ENCODE measurements at regions not wholly inside any gene's neighbourhood (a gene's known extent, or its start where the extent isn't known, plus 50 kb on each side); places are given as distances from the start of the nearest gene placed in this dataset.

DNA sequence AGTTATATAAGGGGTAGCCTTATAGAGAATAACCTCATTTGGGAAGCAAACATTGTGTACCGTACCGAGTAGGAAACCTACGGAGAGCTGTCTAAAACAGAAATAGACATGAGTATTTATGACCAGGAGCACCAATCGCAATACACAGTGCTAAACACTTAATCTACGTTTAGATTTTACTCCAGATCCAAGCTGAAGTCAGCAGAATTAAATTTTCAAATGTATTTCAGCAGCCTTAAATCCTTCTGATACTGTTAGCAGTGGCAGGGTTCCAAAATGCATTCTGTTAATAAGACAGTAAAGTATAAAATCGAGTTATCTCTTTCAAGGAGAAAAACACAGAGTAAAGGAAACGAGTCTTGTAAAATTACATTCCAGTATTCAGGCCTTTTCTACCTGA is 118.1 kb upstream of the ZNF521 start:
- DNase-seq: no peak

DNA sequence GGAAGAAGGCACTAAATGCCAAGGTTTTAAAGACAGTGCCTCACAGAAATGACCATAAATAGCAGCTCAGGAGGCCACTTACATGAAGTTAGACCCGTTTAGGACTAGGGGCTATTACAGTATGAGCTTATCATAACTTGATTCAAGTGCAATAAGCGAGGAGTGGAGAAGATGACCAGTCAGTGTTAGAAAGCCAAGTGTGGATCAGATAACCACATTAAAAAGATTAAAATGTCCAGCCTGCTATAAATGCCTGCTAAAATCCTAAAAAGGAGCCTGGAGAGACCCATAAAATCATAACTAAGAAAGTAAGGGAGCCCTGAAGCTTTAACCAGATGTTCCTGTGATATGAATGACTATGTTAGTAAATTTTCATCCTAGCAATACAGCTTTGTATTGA is 117.5 kb upstream of the ZNF521 start:
- DNase-seq: no peak

DNA sequence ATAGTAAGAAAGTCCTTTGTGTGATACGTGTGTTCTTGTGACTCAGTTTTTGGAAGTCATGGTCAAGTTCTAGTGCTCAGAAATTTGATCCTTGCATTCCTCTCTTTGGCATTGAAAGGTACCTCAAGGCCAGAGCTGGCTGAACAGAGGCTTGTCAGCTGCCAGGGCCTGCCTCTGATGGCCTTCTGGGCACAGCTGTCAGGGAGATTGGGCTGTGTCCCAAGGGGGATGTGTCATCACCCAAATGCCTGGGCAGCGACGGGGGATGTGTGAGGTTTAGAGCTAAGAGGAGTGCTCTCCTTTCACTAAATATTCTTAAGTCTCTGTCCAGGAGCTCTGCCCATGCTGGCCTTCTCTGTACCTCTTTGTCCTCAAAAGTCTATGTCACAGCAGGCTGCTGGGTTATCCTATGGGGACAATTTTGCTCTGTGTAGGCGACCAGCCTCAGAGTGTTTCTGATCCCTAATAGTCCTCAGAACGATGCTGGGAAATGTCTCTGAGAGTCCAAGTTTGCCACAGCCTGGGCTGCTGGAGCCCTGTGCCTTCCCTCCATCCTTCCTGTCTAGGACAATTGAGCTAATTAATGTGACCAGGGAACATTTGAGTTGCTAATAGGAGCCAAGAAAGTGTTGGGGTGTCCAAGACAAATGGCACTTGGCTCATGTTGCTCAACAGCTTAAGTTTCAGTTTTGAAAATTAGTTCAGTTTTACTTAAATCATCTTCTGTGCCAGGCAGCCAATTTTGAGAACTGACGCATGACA is 115.4 kb upstream of the ZNF521 start:
- no peak for DNase-seq

DNA sequence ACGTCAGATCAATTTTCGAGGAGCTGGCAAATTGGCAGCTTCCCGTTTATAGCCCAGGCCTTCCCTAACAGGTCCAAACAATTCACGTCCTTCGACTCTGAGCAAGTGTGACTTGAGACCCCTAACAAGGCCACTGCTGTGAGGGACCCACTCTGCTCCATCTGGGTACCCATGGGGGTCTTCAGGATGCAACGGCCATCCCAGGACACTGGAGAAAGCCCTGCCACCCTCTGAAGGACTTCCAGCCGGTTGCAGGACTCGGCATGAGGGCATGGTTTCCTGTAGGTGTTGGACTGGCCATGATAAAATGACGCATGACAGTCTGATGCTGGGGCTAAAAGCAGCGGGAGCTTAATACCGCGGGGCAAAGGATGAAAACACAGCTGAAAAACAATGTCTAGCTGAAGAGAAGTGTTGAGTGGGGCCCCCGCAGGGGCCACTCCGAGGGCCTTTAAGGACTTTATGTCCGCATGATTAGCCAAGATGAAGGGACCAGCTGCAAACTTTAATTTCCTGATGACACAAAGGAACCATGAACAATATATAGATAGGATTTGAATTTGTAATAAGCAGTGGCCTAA is 113.3 kb upstream of the ZNF521 start:
- no peak for DNase-seq

DNA sequence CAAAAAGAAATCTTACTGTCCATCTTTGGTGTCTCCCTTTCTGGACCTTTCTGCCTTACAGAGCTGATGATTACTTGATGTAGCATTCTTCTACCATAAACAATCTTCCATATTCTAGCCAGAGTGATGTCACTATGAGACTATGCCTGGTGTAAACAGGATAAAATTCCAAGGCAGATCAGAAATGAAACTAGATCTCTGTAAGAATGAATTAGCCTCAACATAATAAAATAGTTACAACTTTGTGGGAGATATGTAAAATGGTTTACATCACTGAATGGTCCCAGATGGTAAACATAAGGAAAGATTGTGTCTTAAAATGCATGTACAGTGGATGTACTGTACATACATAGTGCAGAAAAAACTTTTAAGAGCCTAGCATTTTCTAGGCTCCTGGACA is 112.3 kb upstream of the ZNF521 start:
- DNase-seq: no peak

DNA sequence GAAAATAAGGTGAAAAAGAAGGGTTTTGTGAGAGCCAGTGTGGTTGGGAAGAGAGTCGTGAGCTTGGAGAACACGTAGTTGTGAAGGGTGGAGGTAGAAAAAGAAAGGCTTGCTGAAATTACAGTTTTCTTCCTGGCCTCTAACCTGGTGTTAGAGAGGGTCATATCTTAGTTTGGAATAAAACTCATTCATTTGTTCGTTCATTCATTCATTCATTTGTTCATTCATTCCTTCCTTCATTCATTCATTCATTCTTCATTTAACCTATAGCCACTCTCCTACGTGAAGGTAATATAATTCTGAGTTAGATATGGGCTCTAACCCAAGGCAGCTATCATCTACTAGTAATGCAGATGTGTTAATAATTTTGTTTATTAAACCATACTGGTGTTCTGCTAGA is 111.8 kb upstream of the ZNF521 start:
- no peak for DNase-seq

DNA sequence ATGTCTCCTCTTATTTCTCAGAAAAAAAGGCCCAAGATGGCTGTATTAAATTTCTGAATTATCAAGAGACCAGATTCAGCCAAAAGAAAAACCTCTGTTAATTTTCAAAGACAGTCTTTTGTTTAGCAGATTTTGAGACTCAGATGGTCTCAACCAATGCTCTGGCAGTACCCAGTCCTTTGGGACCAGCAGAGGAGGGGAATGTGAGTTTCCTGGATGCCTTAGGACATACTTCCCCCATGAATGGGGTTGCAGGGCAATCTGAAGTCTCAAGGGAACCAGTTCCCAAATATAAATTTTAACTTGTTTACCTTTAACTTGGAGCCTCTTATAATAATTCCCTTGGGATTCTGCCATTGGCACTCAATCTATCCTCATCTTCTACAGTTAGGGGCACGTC is 107.8 kb upstream of the ZNF521 start:
- DNase-seq: no peak

DNA sequence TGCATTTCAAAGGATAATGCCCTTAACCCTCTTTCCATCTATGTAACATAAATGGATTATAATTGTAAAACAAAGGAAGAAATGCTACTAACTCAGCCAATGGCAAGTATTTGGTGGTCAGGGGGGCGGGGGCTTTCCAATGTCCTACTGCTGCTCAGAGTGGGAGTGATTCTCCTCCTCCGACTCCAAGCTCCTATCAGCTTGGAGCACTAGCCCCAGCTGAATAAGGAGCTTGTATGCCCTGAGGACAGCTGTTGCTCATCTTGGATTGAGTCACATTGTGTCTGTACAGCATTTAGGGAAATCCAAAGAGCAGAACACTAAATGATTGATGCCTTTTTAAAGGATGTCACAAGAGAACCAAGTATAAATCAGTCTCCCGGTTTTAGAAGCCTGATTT is 105.6 kb upstream of the ZNF521 start:
- DNase-seq: no peak

DNA sequence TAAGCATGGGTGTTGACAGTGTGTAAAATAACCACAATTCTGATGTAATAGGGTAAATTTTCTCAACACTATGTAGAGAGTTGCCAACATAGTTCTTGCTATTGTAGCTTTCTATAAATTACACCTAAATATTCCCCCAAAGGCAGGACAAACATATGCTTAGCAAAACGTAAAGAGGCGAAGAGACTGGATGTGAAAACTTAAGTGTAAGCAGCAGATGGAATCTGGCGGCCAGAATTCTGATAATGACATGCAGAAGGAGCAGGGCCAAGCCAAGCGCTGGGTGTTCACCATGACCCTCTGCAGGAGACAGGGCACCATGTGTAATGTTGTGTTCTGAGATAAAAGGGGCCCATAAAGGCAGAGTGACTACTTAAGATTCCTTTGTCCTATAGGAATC is 105.2 kb upstream of the ZNF521 start:
- no peak for DNase-seq

DNA sequence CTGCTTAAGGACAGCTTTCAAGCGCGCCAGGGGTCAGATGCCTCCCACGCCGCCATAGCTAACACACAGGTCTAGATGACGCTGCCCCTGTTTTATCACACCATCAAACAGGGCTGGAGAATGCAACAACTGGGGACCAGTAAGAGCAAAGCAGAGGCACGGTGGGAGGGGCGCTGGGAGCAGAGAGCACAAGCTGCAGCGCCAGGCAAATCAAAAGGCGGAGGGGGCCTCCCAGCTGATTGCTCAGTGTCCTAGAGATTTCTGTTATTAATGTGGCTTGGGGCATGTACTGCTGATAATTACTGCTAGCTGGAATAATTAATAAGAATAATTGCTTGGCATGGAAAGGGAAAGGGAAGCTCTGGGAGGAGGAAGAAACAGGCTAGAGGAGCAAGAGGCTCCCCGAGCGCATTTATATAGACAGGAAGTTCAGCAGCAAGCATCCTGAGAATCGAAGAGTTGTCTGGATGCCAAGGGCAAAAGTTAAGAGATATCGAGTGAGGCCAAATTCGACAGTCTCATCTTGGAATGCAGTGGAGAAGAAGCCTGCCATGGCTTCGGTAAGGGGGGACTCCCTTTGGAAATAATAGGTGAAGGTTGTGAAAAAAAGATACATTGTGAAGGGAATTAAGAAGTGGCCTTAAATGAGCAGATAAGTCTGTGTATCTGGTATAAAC is 104.5 kb upstream of the ZNF521 start:
- no peak for DNase-seq

DNA sequence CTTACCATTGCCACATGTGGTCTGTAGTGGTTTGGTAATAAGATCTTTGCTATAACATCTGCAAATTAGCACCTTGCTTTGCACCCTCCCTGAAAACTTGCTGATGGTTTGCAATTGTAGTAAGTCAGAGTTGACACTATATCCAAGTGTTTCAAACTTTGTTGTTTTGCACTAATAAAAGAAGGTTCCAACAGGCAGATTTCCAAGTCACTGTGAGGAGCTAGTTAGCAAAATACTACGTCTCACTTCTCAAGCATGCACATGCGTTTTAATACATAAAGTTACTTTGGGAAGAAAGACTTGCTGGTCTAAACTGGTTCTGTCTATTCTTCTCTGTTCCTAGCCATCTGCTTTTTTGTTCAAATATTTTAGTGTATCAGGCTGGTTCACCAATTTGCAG is 103.7 kb upstream of the ZNF521 start:
- DNase-seq: no peak

DNA sequence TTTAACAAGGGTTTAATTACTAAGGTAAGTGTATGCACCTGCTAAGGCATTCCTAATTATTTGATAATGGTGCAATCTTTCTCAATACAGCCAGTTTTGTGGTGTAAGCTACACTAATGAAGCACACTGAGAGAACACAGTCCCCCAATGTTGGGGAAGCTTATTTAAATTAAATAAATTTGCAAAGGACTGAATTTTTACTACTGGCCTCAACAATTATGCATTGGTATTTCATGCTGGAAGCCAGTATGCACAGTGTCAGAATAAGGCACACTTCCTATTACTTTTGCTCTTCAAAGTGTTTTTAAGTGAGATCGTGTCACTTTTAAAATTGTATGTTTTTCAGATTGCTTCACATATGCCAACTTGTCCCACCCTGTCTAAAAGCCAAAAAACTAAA is 103.2 kb upstream of the ZNF521 start:
- no peak for DNase-seq

DNA sequence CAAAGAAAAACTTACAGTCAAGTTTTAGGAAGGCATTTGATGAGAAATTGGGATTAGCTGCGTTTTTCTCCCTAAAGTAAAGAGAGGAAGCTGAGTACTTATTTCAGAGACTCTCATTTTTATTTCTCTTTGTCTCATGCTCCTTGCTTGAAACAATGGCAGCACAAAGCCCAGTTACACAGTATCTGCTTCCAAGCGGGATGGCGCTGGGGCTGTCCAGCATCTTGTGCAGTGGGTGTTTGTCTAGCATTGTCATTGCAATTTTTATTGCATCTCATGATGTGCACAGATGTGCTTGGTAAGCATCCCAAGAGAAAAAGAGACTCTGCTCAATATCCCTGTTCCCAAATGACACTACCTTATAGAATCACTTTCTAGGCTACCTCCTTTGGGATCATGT is 102.8 kb upstream of the ZNF521 start:
- DNase-seq: no peak

DNA sequence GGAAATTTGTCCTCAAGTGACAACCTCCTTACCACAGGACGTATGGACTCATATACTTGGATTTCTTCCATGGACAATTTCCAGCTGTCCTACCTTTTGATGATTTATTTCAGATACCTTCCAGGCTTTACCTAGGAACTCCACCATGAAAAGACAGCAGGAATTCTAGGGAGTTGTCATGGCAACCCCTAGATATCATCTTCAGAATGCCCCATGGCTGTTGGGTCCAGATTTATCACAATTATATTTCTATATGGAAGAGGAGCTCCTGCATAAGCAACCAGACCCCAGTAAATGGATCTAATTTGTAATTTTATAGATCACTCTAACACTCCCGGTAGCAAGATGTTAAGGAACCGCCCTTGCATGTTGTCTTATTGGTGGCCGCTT is 102.3 kb upstream of the ZNF521 start:
- DNase-seq: no peak

DNA sequence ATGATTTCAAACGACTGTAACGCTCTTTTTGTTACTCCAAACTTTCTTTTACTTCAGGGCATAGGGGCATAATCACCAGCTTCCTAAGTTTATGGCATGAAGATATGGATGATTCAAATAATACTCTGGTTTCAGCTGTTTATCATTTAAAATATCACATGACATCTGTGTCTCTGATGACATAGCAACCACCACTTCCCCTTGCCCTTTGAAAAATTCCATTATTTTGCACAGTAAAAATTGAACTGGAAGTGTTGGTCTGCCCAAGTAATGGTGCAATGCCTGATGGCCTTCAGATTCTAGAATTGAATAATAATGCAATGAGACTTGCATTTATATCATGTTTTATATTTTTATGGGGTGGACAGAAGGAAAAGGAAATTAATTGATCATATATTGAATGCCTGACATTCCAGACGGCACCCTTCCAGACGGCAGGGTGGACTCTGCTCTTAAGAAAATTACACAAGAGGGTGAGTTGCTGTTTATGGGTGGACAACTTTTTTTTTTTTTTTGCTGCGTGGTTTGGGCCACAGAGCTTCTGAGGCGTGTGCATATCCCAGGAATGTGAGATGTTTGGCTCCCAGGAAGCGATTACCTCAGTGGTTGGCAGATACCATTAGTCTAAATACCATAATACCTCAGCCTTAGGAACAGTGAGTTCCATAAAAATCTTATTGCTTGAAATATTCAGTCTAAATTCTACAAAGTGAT is 101.7 kb upstream of the ZNF521 start:
- DNase-seq: no peak

DNA sequence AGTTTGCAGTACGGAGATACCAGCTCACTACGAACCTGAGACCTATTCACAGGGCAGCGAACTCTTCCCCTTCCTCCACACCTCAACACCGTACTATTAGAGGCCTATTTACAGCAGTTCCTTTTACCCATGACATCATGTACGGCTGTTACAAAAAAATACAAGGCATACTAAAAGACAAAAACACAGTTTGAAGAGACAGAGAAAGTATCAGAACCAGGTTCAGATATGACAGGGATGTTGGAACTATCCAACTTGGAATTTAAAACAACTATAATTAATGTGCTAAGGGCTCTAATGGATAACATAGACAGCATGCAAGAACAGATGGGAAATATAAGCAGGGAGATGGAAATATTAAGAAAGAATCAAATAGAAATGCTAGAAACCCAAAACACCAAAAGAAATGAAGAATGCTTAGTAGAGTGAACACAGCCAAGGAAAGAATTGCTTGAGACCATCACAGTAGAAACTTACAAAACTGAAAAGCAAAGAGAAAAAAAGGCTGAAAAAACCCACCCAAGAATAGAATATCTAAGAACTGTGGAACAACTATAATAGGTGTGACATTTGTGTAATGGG is 99.2 kb upstream of the ZNF521 start:
- no peak for DNase-seq

DNA sequence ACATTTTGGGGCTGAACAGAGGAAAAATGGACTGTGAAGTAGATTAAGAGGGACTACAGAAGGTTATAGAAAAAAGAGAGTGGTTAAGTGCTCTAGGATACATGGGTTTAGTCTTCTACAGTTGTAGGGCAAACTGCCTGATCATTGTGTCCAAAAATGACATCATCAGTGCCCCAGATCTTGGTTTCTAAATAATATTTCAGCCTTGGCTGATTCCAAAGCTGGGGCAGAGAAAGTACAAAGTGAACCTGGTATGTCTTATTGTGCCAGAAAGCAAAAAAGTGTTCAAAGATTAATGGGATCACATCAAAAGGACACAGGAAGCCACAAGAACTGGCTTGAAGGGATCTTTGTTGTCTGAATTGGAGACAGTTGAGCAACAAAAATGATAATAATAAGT is 97.1 kb upstream of the ZNF521 start:
- no peak for DNase-seq

DNA sequence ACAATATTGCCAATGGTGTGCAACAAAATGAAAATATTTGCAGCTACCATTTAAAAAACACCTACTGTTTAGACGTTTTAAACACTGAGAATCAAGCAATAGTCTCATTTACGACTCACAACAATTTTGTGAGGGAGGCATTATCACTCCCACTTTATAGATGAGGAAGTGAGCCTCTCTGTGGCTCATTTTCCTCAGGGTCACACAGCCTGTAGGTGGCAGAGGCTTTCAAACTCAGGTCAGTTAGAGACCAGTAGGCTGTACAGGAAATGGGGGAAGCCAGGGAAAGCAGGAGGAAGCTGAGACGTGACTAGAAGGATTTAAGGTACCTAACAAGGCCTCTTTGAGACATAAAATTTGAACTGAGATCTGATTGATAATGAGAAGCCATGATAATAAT is 95.0 kb upstream of the ZNF521 start:
- no peak for DNase-seq

DNA sequence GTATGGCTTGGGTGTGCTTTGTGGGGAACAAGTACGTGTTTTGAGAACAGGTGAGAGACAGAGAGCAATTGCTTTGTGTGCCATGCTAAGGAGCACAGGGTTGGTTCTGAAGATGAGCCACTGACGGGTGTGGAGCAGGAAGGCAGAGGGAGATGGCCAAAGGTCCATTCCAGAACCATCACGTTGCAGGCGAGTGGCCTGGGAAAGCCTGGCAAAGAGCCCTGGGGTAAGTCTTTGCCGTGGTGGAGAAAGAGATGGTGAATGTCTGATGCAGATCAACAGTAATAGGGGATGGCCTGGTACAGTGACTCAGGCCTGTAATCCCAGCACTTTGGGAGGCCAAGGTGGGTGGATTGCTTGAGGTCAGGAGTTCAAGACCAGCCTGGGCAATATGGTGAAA is 93.5 kb upstream of the ZNF521 start:
- no peak for DNase-seq

DNA sequence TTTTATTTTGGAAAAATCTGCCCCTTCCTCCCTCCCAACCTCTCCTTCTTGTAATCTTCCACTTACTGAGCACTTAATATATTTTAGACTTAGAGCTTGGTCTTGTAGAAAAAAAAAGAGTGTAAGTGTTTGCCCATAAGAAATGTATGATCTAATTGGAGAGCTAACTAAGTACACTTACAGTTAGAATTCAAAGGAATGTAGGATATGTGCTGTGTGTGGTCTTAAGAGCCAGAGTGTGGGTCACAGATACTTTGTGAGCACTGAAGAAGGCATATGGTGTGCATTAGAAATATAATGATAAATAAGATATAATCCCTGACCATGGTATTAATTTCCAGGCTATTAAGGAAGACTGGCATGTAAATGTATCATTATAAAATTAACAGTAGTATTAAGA is 91.8 kb upstream of the ZNF521 start:
- DNase-seq: no peak

DNA sequence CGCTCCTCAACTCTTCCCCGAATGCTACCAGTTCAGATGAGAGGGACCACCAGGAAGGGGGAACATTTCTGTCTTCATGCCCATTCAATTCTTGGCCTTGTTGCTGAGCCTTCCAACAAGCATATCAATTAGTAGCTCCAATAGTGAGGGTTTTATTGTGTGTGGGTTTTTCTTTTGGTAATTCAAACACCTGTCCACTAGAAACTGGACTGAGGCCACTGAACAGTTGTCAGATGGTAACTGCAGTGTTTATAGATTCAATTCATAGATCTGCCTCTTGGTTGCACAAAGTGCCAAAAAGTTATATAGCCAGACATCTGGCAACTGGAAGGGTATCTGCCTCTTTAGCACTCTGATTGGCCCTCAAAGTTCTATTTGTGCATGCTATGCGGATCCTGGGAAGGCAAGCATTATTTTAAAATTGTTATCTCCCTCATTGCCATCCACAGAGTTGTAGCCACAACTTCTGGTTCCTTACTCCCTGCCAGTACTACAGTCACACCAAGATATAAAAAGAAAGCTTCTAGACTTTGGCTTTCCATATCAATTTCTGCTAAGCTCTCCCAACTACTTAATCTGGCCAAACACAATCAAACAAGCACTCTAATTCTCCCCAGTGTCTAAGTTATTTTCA is 83.3 kb upstream of the ZNF521 start:
- DNase-seq: no peak

DNA sequence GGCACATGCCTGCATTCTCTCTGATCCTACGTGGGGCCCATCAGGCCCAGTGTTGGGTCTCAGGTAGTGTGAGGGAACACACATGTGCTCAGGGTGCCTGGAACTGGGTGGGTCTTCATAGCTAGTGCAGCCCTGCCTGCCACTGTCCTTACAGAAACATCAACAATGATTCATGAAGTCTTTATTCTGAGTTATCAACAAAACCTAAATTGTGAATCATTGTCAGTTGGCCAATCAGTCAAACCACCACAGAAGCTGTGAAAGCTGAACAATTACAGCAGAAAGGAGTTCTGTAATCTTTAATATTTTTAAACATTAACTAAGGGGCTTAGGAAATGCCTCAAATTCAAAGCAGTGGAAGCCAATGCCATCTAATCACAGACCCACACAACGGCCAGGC is 82.8 kb upstream of the ZNF521 start:
- no peak for DNase-seq

DNA sequence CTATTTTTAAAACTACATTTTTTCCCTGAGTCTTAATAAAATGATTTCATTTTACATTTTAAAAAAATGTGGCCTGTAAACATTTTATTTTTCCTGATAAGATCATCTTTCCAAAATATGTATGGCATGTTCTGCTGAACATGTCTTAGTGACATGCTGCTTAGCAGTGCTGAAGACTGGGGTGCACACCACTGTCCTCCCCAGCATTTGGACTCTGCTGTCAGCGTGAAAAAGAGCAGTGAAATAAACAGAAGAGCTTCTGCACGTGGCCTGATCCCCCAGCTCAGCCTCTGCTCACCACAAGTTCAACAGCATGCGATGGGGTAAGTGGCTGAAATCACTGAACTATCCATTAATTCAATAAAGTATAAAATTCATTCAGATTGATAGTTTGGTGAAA is 81.6 kb upstream of the ZNF521 start:
- DNase-seq: no peak

All from CD4-positive, alpha-beta T cell treated with Interferon gamma for 1 hour (primary cell).